H7 (cell line): ENCODE measurements at regions not wholly inside any gene's neighbourhood (a gene's known extent, or its start where the extent isn't known, plus 50 kb on each side); places are given as distances from the start of the nearest gene placed in this dataset.
"Not testable (repeated sequence)": the region's sequence is repeated elsewhere in the genome, so short reads cannot be mapped to it uniquely, and the experiment has no call there.

Experiments used
- DNase-seq: peaks from one replicate; pipeline ENCODE4 v3.0.0; 2012
- H3K27me3 ChIP-seq: 2 replicates; pipeline ENCODE4 v1.6.0; 2011; ENCODE audit warnings: mild to moderate bottlenecking, low read length; ENCODE audit not compliant: control insufficient read depth, insufficient read depth
- H3K36me3 ChIP-seq: replicated peaks from 2 replicates; pipeline ENCODE4 v1.5.1; 2011; ENCODE audit warnings: low read length; ENCODE audit not compliant: control insufficient read depth, insufficient read depth
- H3K4me3 ChIP-seq: 2 replicates; pipeline ENCODE4 v1.5.1; 2011; ENCODE audit warnings: low read depth, mild to moderate bottlenecking, control low read depth, low read length, moderate library complexity; ENCODE audit not compliant: insufficient read depth

- Histone ChIP-seq H3K36me3 (no peaks in the 10 kb centered on the region), H3K27me3 (no peaks in the 10 kb centered on the region), H3K4me3 (no peak overlapping the region)
- DNase-seq = no peak
Observed at GRCh38 chr6:106870824-106871717, 103.5 kb downstream of the CD24 start.

GRCh38 chr6:106870069-106870468, 104.5 kb downstream of the CD24 start:
- Histone ChIP-seq H3K27me3 (no peaks in the 10 kb centered on the region), H3K4me3 (no peak overlapping the region), H3K36me3 (no peaks in the 10 kb centered on the region)
- no peak for DNase-seq

GRCh38 chr6:106869203-106869602, 105.3 kb downstream of the CD24 start:
- H3K36me3 ChIP-seq = no peaks in the 10 kb centered on the region

GRCh38 chr6:106866875-106867658, 107.5 kb downstream of the CD24 start:
- Histone ChIP-seq H3K36me3 (no peaks in the 10 kb centered on the region; the same call in 1 of the 2 replicates), H3K27me3 (no peaks in the 10 kb centered on the region), H3K4me3 (no peak overlapping the region)
- DNase-seq = peak; percentile 59

More at GRCh38 chr6:106869203-106869602, 105.3 kb downstream of the CD24 start:
- Histone ChIP-seq H3K4me3 (no peak overlapping the region), H3K27me3 (no peaks in the 10 kb centered on the region)
- DNase-seq = no peak

- no peaks in the 10 kb centered on the region for H3K27me3 ChIP-seq
- no peaks in the 10 kb centered on the region; the same call in 1 of the 2 replicates for H3K36me3 ChIP-seq
- H3K4me3 ChIP-seq = no peak overlapping the region
- DNase-seq = no peak
Observed at GRCh38 chr6:106862858-106863257, 111.7 kb downstream of the CD24 start.

- no peaks in the 10 kb centered on the region for H3K27me3 ChIP-seq
- DNase-seq = no peak
- H3K4me3 ChIP-seq = no peak overlapping the region
- H3K36me3 ChIP-seq = no peaks in the 10 kb centered on the region; the same call in 1 of the 2 replicates
Observed at GRCh38 chr6:106860940-106861339, 113.6 kb downstream of the CD24 start.

- no peak for DNase-seq
- no peaks in the 10 kb centered on the region for H3K27me3 ChIP-seq
- no peak overlapping the region for H3K4me3 ChIP-seq
- no peaks in the 10 kb centered on the region; the same call in 1 of the 2 replicates for H3K36me3 ChIP-seq
Observed at GRCh38 chr6:106858653-106859092, 115.9 kb downstream of the CD24 start.

- no peaks in the 10 kb centered on the region; the same call in 1 of the 2 replicates for H3K36me3 ChIP-seq
- no peak for DNase-seq
- H3K4me3 ChIP-seq = no peak overlapping the region
- no peaks in the 10 kb centered on the region for H3K27me3 ChIP-seq
Observed at GRCh38 chr6:106857771-106858652, 116.5 kb downstream of the CD24 start.

- not testable (repeated sequence) for H3K36me3 ChIP-seq, H3K4me3 ChIP-seq, H3K27me3 ChIP-seq, DNase-seq
Observed at GRCh38 chr6:106857310-106857709, 117.2 kb downstream of the CD24 start.

GRCh38 chr6:106856227-106856874, 118.2 kb downstream of the CD24 start:
- H3K27me3 ChIP-seq = no peaks in the 10 kb centered on the region
- no peaks in the 10 kb centered on the region for H3K36me3 ChIP-seq
- no peak overlapping the region for H3K4me3 ChIP-seq
- no peak for DNase-seq

- H3K4me3 ChIP-seq = no peak overlapping the region
Observed at GRCh38 chr6:106855117-106855516, 119.4 kb downstream of the CD24 start.

GRCh38 chr6:106849676-106850332, 124.7 kb downstream of the CD24 start:
- Histone ChIP-seq H3K4me3 (no peak overlapping the region), H3K36me3 (no peaks in the 10 kb centered on the region), H3K27me3 (no peaks in the 10 kb centered on the region)
- no peak for DNase-seq

More at GRCh38 chr6:106855117-106855516, 119.4 kb downstream of the CD24 start:
- Histone ChIP-seq H3K27me3 (no peaks in the 10 kb centered on the region), H3K36me3 (no peaks in the 10 kb centered on the region)
- DNase-seq = no peak

GRCh38 chr6:106849120-106849519, 125.4 kb downstream of the CD24 start:
- no peak for DNase-seq
- Histone ChIP-seq H3K4me3 (no peak overlapping the region), H3K27me3 (no peaks in the 10 kb centered on the region), H3K36me3 (no peaks in the 10 kb centered on the region)
